Activated CD4-positive, alpha-beta T cell treated with anti-CD3 and anti-CD28 coated beads, Interleukin-2, amount 50 U/mL, for 48 hours (primary cell): ENCODE measurements at regions not wholly inside any gene's neighbourhood (a gene's known extent, or its start where the extent isn't known, plus 50 kb on each side); places are given as distances from the start of the nearest gene placed in this dataset.

Experiments
- DNase-seq, 2 experiments: peaks; one replicate each; pipeline ENCODE4 v3.0.0-alpha.2; 2020

GRCh38 chr6:105644073-105644489, 241.2 kb upstream of the PREP start:
- DNase-seq, result no peak

- DNase-seq, result no peak
Observed at GRCh38 chr6:105642708-105643107, 239.8 kb upstream of the PREP start.

- DNase-seq, result no peak
Observed at GRCh38 chr6:105641504-105641903, 238.6 kb upstream of the PREP start.

- no peak for DNase-seq
Observed at GRCh38 chr6:105639124-105639523, 236.2 kb upstream of the PREP start.

GRCh38 chr6:105633814-105634213, 230.9 kb upstream of the PREP start:
- DNase-seq, result no peak

- DNase-seq, result no peak
Observed at GRCh38 chr6:105628156-105628860, 225.4 kb upstream of the PREP start.

- no peak for DNase-seq
Observed at GRCh38 chr6:105626295-105627158, 223.6 kb upstream of the PREP start.

- DNase-seq, result no peak
Observed at GRCh38 chr6:105624021-105624420, 221.1 kb upstream of the PREP start.

GRCh38 chr6:105622226-105622625, 219.3 kb upstream of the PREP start:
- no peak for DNase-seq

- no peak for DNase-seq
Observed at GRCh38 chr6:105621564-105622175, 218.8 kb upstream of the PREP start.

- DNase-seq, result no peak
Observed at GRCh38 chr6:105620878-105621277, 218.0 kb upstream of the PREP start.

- DNase-seq, result no peak
Observed at GRCh38 chr6:105619971-105620741, 217.3 kb upstream of the PREP start.

GRCh38 chr6:105618247-105618646, 215.4 kb upstream of the PREP start:
- DNase-seq, result no peak

GRCh38 chr6:105616521-105616920, 213.6 kb upstream of the PREP start:
- no peak for DNase-seq

GRCh38 chr6:105611606-105612005, 208.7 kb upstream of the PREP start:
- no peak for DNase-seq

- DNase-seq, result no peak
Observed at GRCh38 chr6:105609375-105609991, 206.6 kb upstream of the PREP start.

- DNase-seq, result no peak
Observed at GRCh38 chr6:105608711-105609374, 206.0 kb upstream of the PREP start.

- no peak for DNase-seq
Observed at GRCh38 chr6:105607636-105608621, 205.0 kb upstream of the PREP start.

GRCh38 chr6:105606831-105607463, 204.1 kb upstream of the PREP start:
- DNase-seq, result no peak

GRCh38 chr6:105604587-105604884, 201.7 kb upstream of the PREP start:
- no peak for DNase-seq
